HG03469 (cell line): ENCODE measurements at regions not wholly inside any gene's neighbourhood (a gene's known extent, or its start where the extent isn't known, plus 50 kb on each side); places are given as distances from the start of the nearest gene placed in this dataset.

Source experiments
- ATAC-seq: cut with Tn5 transposase; IDR thresholded peaks from one replicate; pipeline ENCODE4 v1.9.1; 2021; ENCODE audit warnings: mild to moderate bottlenecking, moderate library complexity, moderate number of reproducible peaks; ENCODE audit not compliant: unreplicated experiment

GRCh38 chr10:78619115-78619851, 449.5 kb upstream of the ZMIZ1 start:
- no peak for ATAC-seq

DNA sequence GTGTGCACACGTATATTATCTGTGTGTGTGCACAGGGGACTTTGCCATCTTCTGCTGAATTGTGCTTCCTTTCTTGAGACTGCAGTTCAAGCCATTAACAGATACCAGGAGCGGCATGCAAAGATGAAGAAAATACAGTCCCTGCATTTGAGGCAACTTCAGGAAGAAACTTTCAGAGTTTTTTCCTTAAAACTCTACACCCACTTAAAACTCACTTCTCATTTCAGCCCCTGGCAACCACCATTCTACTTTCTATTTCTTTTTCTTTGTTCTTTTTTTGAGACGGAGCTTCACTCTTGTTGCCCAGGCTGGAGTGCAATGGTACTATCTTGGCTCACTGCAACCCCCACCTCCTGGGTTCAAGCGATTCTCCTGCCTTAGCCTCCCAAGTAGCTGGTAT, 448.9 kb upstream of the ZMIZ1 start:
- ATAC-seq, result no peak

- no peak for ATAC-seq
Measured at GRCh38 chr10:78620985-78621799, 447.6 kb upstream of the ZMIZ1 start.

DNA sequence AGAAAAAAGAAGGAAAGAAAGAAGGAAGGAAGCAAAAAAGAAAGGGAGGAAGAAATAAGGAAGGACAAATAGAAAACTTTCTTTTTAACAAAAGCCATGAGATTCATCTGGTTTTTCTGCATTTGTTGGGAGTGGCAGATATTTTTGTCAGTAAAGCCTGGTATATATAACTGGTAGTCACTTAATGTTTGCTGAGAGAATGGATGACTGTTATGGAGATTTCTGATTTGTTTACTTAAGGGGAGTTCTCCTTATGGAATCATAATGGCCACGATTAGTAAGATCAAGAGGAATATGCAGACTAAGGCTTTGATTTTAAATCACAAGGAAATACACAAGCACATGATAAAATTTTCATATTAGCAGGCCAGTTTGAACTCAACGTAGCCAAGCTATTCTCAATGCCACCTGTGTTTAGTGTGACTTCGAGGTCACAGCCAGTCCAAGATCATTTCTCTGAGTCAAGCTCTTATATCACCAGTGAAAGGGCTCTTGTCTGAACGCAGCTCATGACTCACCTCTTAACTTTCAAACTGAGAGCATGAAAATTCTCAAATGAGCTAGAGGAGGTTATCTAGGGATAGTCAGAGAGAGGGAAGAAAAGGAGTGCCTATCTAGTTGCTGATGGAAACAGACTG, 445.1 kb upstream of the ZMIZ1 start:
- no peak for ATAC-seq

- ATAC-seq, result no peak
Measured at GRCh38 chr10:78624791-78625190, 444.0 kb upstream of the ZMIZ1 start.

GRCh38 chr10:78626471-78626870, 442.3 kb upstream of the ZMIZ1 start:
- no peak for ATAC-seq

- ATAC-seq, result no peak
Measured at GRCh38 chr10:78627254-78627795, 441.4 kb upstream of the ZMIZ1 start.

DNA sequence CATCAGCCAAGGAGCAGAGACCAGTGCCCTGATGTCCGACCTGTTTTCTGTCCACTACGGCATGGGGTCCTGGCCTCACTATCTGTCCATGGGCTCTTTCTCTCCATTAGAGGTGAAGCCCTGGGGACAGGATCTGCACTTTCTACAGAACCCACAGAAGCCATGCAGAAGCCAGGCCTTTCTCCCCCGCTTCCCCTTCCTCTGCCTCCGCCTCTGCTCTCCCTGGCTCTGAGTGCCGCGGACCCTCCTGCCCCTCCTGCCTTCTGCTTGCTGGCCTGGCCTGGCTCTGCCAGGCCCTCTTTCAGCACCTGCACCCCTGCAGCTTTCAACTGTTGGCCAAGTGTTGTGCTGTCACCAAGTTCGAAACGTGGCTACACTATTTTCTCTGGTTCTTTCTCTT, 439.8 kb upstream of the ZMIZ1 start:
- ATAC-seq, result no peak

GRCh38 chr10:78629773-78630172, 439.0 kb upstream of the ZMIZ1 start:
- no peak for ATAC-seq

DNA sequence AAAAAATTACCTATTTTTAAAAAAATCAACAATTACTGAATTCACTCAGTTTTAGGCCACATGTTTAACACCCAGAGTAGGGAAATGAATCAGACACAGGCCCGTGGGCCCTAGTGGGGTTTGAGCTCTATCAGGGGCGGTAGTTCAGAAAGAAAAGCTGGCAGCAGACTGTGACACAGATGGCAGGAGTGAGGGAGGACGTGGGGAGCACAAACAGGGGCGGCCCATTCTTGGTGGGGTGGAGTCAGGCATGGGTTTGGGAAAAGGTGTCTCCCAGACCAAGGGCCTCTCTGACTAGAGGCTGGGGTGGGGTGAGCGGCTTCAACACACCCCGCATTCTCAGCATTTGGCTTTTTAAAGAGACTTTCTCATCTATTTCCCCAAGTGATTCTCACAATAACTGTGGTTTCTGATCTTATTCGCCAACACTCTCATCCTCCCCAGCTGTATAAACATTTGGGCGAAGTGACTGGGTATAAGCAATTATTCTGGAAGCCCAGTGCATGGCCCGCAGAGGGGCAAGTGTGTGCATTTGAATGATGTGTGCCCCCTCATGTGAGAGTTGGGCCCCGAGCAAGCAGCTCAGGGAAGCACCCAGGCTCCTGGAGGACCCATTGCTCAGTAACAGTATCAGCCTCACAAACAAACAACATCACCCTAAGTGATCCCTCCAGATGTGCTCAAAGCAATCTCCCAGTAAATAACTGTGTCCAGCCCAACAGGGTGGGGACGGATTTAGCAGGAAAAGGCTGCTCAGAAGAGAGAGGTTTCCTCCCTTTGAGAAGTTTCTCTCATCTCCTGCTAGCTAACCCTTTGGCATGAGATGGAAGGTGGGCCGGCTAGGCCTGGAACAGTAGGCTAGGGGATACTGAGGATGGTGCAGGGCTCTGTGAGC, 437.6 kb upstream of the ZMIZ1 start:
- ATAC-seq, result no peak

- no peak for ATAC-seq
Measured at GRCh38 chr10:78634389-78634815, 434.4 kb upstream of the ZMIZ1 start.

DNA sequence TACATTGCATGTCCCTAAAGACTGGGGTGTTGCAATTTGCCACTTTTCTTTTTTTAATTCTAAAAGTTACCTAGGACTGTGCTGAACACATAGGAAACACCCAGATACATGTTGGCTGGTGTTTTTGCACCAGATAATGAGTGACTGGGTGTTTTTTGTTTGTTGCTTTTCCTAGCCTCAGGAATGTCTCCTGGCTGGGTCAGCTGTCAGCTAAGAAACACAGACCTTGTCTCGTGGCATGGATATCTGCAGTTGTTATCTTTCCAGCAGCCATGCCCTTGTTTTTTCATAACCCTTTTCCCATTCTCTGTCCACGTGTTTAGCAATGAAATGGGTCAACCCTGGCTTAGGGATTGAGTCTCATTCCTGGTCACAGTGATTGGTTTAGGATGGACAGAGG, 433.9 kb upstream of the ZMIZ1 start:
- no peak for ATAC-seq

- no peak for ATAC-seq
Measured at GRCh38 chr10:78639629-78640028, 429.1 kb upstream of the ZMIZ1 start.

DNA sequence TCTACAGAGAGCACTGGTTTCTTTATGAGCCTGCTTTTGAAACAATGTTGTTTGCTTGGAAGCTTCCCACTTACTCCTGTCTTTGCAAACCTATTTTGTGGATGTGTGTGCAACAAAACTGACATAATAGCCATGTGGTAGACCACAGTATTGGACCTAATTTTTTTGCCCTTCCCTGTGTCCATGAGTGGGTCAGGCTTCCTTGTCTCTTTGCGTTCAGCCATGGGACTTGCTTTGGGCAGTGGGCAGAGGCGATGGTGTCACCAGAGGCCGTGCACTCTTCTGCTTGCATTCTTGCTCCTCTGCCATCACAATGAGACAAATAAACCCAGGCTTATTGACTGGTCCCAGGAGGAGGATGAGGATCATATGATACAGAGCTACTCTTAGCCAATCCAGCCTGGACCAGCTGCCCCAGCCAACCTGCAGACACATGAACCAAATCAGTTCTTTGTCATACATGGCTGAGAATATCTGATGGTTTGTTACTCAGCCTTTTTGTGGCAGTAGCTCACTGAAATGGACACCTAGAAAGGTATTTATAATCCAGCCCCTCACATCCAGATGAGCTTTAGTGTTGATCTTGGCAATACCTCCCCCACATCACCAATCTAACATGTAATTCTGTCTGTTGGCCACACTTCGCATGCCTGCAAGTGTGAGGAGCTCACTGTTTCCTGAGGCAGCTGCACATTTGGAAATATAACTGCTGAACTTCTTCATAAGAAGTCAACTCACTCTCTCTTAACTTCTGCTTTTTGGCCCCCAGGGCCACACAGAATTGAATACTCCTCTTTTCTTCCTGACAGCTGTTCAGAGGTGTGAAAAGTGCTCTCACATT, 427.8 kb upstream of the ZMIZ1 start:
- ATAC-seq, result no peak

DNA sequence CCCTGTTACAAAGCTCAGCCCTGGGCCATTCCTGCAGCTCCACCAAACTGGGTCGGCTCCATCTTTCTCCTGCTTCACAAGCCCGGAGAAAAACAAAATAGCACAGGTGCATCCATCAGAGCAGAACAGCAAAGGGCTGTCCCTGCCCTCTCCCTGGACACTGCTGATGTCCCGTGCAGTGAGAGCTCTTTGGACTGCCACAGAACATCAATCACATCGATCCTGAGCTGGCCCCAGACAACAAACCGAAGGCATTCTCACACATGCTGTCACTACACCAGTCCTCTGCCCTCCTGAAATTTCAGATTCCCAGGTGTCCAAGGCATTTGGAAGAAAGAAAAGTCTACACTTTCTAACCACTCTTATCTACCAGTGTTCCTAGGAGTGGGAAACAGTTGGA, 427.1 kb upstream of the ZMIZ1 start:
- no peak for ATAC-seq

GRCh38 chr10:78642269-78642816, 426.4 kb upstream of the ZMIZ1 start:
- no peak for ATAC-seq

- ATAC-seq, result no peak
Measured at GRCh38 chr10:78643513-78643912, 425.3 kb upstream of the ZMIZ1 start.

DNA sequence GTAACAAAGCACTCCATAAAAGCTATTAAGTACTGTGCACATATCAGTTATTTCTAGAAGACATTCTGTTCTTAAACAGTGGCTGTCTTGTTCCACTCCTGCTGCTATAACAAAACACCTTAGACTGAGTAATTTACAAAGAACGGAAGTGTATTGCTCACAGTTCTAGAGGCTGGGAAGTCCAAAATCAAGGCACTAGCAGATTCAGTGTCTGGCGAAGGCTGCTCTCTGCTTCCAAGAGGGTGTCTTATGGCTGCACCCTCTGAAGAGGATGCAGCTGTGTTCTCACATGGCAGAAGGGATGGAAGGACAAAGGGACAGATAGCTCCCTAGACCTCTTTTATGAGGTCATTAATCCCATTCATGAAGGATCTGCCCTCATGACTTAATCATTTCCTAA, 424.2 kb upstream of the ZMIZ1 start:
- ATAC-seq, result no peak

DNA sequence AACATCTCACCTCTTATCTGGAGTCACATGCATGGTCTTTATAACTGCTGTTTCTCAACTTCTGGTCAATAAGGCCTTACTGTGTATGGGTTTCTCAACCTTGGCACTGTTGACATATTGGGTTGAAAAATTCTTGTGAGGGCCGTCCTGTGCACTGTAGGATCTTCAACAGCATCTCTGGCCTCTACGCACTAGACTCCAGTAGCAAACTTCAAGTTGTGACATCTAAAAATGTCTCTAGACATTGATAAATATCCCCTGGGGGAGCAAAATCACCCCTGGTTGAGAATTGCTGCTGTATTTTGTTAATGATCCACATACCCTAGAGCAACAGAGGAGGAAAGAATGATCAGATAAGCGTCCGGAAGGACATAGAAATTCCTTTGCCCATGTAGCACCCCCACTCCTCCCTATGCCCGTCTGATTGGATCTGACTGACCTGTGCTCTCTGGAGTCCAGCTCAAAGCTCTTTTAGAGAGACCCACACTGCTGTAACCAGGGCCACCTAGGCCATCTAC, 423.5 kb upstream of the ZMIZ1 start:
- no peak for ATAC-seq
